Heart left ventricle (tissue), 13 donors: ENCODE measurements at regions not wholly inside any gene's neighbourhood (a gene's known extent, or its start where the extent isn't known, plus 50 kb on each side); places are given as distances from the start of the nearest gene placed in this dataset.

Source experiments
- CTCF ChIP-seq, 12 donors: fragments of 200-600 bp; sonication (generic) in 4 of 12; IDR thresholded peaks; one replicate each; pipeline versions ENCODE4 v1.5.0 to v1.8.0; 2018 to 2022; ENCODE audit warnings: antibody characterized with exemption in 12 of 12, mild to moderate bottlenecking in 5 of 12
- POLR2A ChIP-seq, 2 donors: fragments of 450-650 bp; IDR thresholded peaks; one replicate each; pipeline ENCODE4 v1.6.1; 2017; ENCODE audit warnings: antibody characterized with exemption in 2 of 2, mild to moderate bottlenecking in 2 of 2, moderate library complexity in 2 of 2
- donor health status: ischemic (EF 13 %, LVEDD 7.1; RV severe dilation, severe dysfunction).
- donor health status: DM: no; HTN: yes; CAD: no.
- donor health status: DM: no; HTN: no; CAD: no.
- donor health status: ischemic (EF 25% LVEDD 6.9; RV normal size, moderate dysfunction).
- donor health status: ischemic (EF 25% LVEDD 5.7; RV mildly dilated, moderate dysfunction).
- donor health status: ischemic (EF 35%, LVEDD 5.7; RV mildly dilated, moderate dysfunction).
- donor health status: nonischemic (EF 11% LVEDD 7.7; RV severe dilation, severe dysfunction).
- donor health status: DM: yes; HTN: yes; CAD: no.
- donor health status: PGD.
- donor health status: ischemic (EF 29% LVEDD 5.4; RV normal size, mild dysfunction).
- donor health status: nonischemic (EF 23%, LVEDD 6.1; RV moderate dilation, normal function).

- TF ChIP-seq POLR2A (IDR thresholded peaks at IDR 0.05): no peak
- TF ChIP-seq CTCF (IDR thresholded peaks at IDR 0.05): no peak
These were observed 188.9 kb upstream of the SESN3 start for GRCh38 chr11:95419915-95420314.
